HG03135 (cell line): ENCODE measurements at regions not wholly inside any gene's neighbourhood (a gene's known extent, or its start where the extent isn't known, plus 50 kb on each side); places are given as distances from the start of the nearest gene placed in this dataset.
A peak's percentile ranks its signal among the peaks of the same experiment; 100 is the strongest.
"Not testable (repeated sequence)": the region's sequence is repeated elsewhere in the genome, so short reads cannot be mapped to it uniquely, and the experiment has no call there.

Experiments used
- ATAC-seq: cut with Tn5 transposase; IDR thresholded peaks from one replicate; pipeline ENCODE4 v1.9.1; 2021; ENCODE audit warnings: mild to moderate bottlenecking, moderate library complexity; ENCODE audit not compliant: unreplicated experiment

DNA sequence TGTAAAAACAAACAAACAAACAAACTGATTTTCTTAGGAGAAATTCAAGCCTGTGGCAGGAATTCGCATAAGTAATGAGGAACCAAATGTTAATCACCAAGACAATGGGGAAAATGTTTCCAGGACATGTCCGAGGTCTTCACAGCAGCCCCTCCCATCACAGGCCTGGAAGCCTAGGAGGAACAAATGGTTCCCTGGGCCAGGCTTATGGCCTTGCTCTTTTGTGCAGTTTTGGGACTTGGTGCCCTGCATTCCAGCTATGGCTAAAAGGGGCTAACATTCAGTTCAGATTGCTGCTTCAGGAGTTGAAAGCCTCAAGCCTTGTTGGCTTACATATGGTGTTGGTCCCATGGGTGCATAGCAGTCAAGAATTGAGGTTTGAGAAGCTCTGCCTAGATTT lies 1372.7 kb upstream of the CITED2 start:
- ATAC-seq: no peak

DNA sequence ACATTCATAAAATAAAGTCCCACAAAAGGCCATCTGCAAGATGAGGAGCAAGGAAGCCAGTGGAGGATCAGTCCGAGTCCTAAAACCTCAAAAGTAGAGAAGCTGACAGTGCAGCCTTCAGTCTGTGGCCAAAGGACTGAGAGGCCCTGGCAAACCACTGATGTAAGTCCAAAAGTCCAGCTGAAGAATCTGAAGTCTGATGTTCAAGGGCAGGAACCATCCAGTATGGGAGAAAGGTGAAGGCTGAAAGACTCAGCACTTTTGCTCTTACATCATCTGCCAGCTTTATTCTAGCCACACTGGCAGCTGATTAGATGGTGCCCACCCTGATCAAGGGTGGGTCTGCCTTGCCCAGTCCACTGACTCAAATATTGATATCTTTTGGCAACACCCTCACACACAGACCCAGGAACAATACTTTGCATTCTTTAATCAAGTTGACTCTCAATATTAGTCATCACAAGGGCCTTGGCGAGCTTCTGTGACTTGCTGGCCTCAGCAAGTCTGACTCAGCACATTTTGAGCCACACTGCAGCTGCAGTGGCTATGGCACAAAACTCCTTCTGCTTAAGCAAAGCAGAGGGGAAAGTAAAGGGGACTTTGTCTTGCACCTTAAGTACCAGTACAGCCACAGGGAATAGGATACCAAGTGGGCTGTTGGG lies 1370.3 kb upstream of the CITED2 start:
- ATAC-seq: no peak

DNA sequence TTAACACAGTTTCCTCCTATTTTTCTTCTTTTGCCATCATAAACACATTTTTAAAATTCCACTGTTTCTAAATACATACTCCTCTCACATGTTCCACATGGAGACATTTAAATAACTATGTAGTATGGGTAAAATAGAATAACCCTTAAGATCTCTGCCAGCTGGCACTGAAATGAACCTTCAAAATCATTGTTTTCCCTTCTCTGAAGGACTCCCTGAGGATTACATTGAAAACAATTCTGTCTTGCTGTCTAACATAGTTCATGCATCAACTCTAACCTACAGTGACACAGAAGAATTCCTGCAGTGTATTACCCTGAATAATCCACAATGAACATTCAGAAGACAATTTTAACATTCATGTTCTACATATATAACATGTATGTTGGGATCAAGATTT lies 1361.8 kb upstream of the CITED2 start:
- no peak for ATAC-seq

DNA sequence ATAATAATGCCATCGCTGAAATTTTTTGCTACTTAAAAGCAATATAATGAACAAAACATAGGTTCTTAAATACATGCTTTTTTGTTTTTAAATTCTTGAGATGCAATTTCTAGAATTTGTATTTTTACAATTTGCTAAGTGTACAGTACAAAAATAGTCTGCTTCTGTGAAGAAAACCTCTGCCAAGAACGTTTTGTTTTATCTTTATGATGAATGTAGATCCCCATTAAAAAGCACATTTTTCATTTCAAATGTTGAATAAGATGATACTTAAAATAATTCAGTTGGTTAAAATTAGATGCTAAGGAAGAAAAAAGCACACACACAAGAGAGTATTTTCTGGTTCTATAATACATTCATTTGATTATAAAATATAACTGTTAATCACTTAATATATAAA lies 1358.5 kb upstream of the CITED2 start:
- no peak for ATAC-seq

DNA sequence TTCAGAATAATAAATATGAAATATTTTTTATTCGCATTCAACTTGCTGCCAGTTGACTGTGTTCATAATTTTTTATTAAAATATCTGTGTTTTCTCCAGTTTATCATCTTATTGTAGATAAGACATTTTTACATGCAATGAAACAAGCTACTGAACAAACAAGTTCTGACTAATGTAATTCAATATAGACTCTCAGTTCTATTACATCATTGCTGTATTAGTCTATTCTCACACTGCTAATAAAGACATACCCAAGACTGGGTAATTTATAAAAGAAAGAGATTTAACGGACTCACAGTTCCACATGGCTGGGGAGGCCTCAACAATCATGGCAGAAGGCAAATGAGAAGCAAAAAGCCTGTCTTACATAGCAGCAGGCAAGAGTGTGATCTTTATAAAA lies 1357.7 kb upstream of the CITED2 start:
- ATAC-seq: no peak

DNA sequence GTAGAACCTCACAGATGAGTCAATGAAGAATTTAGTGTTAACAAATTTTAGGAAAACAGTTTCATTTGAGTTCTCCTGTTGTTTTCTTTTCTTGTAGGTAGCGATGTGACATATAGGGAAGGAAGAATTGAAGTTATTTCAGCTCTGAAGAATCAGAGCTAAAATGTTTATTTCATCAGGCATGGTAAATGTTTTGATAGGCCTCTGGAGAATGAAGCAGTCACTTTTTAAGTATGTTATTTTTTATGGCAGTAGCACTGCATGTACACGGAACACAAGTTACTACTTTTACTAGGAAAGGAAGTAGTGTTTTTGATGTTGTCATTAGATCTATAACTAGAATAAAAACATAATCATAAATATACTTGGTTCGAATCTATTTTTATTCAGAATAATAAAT lies 1357.3 kb upstream of the CITED2 start:
- ATAC-seq: no peak

DNA sequence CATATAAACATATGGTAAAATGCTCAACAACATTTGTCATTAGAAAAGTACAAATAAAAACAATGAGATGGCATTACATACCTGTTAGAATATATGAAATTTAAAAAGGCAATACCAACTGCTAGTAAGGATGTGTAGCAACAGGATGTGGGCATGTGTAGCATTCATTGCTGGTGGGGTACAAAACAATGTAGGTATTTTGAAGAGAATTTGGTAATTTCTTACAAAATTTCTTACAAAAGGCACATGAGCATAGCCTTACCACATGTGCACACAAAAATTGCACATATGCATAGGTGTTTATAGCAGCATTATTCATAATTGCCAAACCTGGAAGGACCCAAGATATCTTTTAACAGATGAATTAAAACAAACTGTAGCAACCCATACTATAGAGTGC lies 1355.1 kb upstream of the CITED2 start:
- ATAC-seq: no peak

DNA sequence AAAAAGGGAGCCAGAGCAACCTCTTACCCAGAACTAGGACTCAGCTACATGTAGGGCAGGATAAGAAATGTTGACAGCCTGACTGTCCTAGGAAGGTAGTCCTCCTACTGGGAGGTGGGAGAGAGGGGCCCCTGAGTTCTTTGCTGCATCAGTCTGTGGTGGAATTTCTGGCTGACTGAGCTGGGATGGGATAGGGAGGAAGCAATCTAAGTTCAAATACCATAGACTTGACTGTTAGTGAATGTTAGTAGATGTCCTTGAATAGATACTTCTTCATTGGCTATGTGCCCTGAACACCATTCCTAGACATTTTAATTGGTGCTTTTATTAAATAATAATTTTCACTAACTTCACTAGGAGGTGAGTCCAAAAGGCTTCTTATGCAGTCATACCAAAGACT lies 1343.6 kb upstream of the CITED2 start:
- no peak for ATAC-seq

DNA sequence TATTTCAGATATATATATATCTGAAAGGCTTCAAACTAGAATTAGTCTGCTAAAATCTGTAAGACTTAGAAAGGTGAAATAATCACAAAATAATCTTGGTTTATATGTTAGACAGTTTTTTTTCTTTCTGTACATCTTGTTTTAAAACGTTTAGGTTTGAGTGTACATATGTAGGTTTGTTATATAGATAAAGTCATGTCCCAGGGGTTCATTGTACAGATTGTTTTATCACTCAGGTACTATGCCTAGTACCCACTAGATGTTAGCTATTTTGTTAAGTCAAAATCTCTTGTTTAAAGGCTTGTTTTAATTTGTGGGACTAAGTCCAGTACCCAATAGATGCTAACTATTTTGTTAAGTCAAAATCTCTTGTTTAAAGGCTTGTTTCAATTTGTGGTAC lies 1339.0 kb upstream of the CITED2 start:
- no peak for ATAC-seq

DNA sequence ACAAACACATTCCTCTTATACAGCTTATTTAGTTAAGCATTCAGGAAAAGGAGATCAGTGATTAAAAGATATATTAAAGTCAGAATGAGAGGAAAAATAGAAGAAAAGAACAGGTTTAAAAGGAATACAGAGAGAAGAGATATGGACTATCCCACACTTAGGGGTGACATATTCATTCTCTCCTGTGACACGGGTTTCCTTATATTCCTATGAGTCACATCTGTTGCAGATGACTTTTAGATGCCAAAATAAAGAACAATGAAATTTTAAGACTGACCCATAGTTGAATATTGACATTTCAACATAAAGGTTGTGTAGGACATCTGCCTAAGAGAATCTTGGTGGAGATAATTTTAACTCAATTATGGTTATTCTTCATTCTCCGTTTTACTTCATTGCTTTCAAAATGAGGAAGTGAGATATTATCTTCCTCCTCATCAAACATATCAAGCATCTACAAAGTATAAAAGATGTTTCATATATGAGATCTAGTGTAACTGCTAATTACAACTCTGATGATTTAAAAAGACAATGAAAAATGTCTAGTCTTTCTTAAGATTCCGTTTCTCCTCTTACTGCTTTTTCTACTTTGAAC lies 1336.7 kb upstream of the CITED2 start:
- ATAC-seq: peak; percentile 48

DNA sequence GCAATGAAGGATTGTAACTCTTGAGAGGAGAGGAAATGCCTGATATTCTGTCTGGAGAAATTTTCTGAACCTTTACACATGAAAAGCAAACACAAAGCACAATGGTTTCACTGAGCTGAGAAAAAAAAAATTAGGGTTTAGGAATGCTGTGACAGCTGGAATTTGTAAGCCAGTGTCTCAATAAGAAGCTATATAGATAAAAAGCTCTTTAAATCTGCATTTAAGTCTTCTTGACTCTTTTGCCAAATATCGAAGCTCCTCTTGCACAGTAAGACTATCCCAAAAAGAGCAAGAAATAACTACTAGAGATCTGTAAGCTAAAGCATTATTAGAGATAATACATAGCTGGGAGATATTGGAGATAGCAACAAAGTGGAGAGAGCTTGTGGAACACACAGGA lies 1334.0 kb upstream of the CITED2 start:
- no peak for ATAC-seq

DNA sequence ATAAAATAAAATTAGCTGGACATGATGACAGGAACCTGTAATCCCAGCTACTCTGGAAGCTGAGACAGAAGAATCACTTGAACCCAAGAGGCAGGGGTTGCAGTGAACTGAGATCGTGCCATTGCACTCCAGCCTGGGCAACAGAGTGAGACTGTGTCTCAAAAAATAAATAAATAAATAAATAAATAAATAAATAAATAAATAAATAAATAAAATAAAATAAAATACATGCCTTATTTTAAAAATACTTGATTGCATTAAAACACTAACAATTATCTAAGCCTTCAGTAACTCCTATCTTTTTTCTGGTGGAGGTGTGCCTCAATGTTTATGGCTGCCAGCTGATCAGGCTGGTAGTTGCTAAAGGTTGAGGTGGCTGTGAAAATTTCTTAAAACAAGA lies 1329.6 kb upstream of the CITED2 start:
- ATAC-seq: not testable (repeated sequence)

DNA sequence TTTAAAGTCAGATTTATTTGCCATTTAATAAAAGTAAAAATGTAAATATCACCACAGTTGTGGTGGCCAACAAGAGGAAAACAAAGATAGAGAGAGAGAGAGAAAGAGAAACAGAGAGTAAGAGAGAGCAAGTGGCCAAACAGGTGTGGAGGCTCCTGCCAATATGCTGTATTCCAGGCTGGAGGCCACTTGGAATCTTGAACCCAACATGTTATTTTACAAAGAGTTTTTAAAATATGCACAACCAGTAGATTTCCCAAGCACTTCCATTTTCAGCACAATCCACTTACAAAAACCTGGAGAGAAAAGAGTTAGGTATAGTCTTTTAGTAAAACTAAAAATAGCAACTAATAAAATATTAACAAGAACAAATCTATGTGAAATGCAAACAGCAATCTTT lies 1323.1 kb upstream of the CITED2 start:
- ATAC-seq: no peak

DNA sequence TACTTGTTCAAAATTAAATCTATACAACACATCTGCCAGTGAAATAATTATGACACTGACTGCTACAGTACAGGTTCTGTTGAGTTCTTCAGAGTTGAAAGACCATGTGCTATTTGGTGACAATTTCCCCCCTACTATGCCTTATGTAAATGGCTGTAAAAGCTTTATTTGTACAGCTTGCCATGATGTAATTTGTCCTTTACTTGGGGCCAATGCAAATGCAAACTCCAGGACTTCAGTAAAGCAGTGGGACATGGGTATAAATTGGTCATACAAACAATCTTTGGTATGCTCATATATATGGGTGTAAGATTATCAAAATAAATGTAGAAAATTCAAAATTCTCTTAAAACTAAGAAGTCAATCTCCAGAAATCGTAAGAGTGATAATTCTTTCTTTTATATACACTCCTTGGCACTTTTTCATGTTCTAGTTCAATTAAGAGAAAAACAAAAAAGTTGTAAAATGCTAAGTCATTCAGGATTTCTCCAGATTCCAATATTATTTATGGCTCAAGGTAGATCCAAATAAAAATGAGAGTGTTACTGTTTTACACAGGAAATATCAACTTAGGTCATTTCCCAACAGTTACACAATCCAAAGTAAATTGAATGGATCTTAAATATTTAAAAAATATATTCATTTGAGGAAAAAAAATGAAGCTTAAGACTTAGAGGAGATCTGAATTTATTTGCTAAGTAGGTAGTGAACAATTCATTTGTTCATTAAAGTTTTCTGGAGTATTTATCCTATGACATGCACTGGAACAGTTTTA lies 1310.5 kb upstream of the CITED2 start:
- ATAC-seq: no peak

DNA sequence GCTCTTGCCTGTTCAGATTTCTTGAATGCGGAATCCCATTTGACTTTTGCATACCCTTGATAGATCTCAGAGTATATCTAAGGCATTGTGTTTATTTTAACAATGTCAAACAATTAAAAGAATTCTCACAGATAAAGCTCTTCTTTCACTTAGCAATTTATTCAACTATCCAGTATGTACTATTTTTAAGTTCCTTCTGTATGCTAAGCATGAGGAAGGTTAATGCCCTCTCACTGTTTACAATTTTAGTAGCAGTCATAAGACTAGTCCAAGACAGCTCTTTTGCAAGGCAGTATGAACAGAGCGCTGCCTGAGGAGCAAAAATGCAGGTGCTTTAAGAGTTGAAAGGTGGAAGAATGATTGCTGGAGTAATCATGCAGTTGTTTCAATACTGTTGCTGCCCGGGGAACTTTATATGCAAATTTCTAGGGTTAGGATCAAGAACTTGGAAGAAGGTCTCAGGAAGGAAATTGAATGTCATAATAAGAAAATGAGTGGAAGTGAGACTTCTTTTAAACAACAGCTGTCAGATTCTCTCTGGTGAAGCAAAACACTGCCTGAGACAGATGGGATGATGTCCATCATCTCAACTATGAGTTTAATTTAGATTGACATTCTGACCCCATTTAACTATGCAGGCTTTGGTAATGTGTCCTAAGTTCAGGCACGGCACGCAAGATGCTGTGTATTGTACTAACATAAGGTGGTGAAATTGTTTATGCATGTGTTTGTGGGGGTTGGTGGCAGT lies 1303.5 kb upstream of the CITED2 start:
- ATAC-seq: no peak

DNA sequence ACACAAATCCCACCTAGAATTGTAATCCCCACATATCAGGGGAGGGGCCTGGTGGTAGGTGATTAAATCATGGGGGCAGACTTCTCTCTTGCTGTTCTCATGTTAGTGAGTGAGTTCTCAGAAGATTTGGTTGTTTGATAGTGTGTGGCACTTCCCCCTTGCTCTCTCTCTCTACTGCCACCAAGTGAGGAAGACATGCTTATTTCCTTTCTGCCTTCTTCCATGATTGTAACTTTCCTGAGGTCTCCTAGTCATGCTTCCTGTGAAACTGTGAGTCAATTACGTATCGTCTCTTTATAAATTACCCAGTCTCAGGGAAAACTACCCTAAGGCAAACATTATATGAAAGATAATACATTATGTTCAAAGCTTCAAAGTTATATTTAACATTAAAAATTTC lies 1297.5 kb upstream of the CITED2 start:
- ATAC-seq: no peak

DNA sequence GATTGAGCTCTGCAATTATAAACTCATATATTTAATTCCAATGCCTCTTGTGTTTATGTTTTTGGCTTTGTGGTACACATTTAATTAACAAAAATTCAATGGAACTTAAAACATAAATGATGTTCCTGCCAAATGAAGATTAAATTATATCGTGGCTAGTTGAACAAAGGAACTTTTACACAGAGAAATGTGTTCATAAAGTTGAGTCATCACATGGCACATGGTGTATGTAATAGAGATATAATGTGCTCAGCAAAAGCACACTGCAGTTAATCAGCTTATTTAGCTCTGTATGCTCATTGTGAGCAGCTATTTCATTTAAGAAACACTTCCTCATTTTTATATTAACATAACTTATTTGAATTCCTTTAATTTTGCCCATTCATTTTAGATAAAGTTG lies 1295.6 kb upstream of the CITED2 start:
- ATAC-seq: no peak

DNA sequence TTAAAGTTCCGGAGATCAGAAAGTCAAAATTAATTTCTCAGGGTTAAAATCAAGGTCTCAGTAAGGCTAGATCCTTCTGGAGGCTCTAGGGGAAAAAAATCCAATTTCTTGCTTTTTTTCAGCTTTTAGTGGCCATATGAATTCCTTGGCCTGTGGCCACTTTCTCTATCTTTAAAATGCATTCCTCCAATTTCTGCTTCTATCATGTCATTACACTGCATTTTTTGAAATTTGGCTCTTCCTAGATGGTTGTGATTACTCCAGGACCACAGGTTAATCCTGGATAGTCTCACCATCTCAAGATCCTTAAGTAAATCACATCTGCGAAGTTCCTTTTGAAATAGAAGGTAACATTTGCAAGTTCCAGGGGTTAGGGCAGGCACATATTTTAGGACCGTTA lies 1294.9 kb upstream of the CITED2 start:
- ATAC-seq: no peak

DNA sequence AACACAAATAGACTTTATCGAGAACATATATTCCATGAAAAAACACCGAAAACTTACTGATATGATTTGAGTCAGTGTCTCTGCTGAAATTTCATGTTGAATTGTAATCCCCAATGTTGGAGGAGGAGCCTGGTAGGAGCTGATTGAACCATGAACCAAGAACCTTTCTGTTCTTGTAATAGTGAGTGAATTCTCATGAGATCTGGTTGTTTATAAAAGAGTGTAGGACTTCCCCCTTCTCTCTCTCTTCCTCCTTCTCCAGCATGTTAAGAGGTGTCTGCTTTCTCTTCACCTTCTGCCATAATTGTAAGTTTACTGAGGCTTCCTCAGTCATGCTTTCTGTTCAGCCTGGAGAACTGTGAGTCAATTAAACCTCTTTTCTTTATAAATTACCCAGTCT lies 1289.3 kb upstream of the CITED2 start:
- ATAC-seq: no peak

DNA sequence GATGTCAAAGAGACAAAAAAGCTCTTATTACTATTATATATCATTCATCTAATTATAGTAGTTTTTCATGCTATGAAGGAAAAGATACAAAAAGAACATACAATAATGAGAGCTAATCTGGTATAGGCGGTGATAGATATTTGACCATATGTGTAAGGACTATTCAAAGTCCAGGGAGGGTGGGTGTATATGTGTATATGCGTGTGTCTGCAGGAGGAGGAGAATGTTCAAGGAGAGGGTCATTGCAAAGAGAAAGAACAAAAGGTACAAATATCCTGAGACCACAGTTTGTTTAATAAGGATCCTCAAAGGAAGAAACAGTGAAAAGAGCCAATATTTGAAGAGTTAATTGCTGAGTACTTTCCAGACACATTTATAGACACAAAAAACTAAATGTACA lies 1288.6 kb upstream of the CITED2 start:
- no peak for ATAC-seq

DNA sequence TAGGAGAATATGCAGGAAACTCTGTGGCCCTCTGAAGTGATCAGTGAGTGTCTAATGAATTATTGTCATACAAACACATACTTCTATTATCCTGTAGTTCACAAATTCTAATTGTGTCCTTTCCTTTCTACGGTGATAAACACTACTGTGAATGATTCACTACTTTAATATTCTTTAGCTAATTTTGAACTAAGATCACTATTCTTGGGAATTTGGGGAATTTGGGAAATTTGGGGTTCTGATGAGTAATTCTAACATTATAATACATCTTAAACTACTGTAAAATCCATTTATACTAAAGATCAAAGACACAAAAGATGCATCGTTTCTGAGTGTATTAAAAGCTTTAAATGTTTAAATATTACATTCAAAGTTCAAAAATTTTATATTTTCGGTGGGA lies 1287.2 kb upstream of the CITED2 start:
- no peak for ATAC-seq

DNA sequence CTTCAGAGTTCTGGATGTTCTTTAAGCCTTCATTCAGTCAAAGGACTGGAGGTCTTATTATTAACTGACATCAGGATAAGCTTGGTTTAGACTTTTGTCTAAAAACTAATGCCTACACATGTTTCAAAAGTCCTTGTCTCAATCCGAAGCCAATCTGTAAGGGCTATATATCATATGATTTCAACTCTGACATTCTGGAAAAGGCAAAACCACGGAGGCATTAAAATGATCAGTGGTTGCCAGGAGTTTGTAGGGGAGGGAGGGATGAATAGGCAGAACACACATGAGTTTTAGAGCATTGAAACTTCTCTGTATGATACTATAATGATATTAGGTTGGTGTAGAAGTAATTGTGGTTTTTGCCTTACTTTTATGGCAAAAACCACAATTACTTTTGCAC lies 1285.8 kb upstream of the CITED2 start:
- no peak for ATAC-seq
